GM12892 (cell line): ENCODE measurements at regions not wholly inside any gene's neighbourhood (a gene's known extent, or its start where the extent isn't known, plus 50 kb on each side); places are given as distances from the start of the nearest gene placed in this dataset.

Experiments
- DNase-seq: peaks from one replicate; pipeline ENCODE4 v3.0.0; 2011; ENCODE audit not compliant: insufficient read length
- FAIRE-seq: peaks from 2 replicates; lab custom pipeline; 2011; peaks lifted over from hg19 to GRCh38; lab: Jason Lieb, UNC
- POLR2A ChIP-seq: IDR thresholded peaks from 2 replicates; pipeline ENCODE4 v1.6.1; 2011; ENCODE audit warnings: low read depth, low read length, control low read depth
- POLR2AphosphoS5 ChIP-seq: IDR thresholded peaks from 2 replicates; pipeline ENCODE4 v1.6.1; 2011; ENCODE audit warnings: low read depth, low read length, control low read depth
- TAF1 ChIP-seq: IDR thresholded peaks from 2 replicates; pipeline ENCODE4 v1.6.1; 2011; ENCODE audit warnings: low read depth, mild to moderate bottlenecking, control low read depth, low read length, borderline replicate concordance

GRCh38 chr2:82282111-82282882 lies 1977.7 kb upstream of the LRRTM1 start:
- DNase-seq = no peak
- no peak for FAIRE-seq

GRCh38 chr2:82279367-82279766 lies 1974.8 kb upstream of the LRRTM1 start:
- TF ChIP-seq POLR2A (no peak), TAF1 (no peak), POLR2AphosphoS5 (no peak)
- DNase-seq = no peak
- FAIRE-seq = no peak

More at GRCh38 chr2:82282111-82282882, 1977.7 kb upstream of the LRRTM1 start:
- no peak for TF ChIP-seq POLR2A
- TF ChIP-seq POLR2AphosphoS5 = no peak
- no peak for TF ChIP-seq TAF1

- TF ChIP-seq TAF1 (no peak), POLR2AphosphoS5 (no peak)
- FAIRE-seq (no peak), DNase-seq (no peak)
These were observed 1973.9 kb upstream of the LRRTM1 start for GRCh38 chr2:82278416-82278815.

- FAIRE-seq (no peak), DNase-seq (no peak)
- TF ChIP-seq POLR2AphosphoS5 (no peak), TAF1 (no peak), POLR2A (no peak)
These were observed 1971.0 kb upstream of the LRRTM1 start for GRCh38 chr2:82275599-82275998.

- FAIRE-seq (no peak), DNase-seq (no peak)
- TF ChIP-seq POLR2A = no peak
- TF ChIP-seq POLR2AphosphoS5 = no peak
- no peak for TF ChIP-seq TAF1
These were observed 1963.9 kb upstream of the LRRTM1 start for GRCh38 chr2:82268446-82268845.

- FAIRE-seq (no peak), DNase-seq (no peak)
- TF ChIP-seq POLR2AphosphoS5 = no peak
- no peak for TF ChIP-seq TAF1
- no peak for TF ChIP-seq POLR2A
These were observed 1956.0 kb upstream of the LRRTM1 start for GRCh38 chr2:82260521-82260920.

- FAIRE-seq = no peak
- TF ChIP-seq TAF1 = no peak
- no peak for TF ChIP-seq POLR2A
- no peak for TF ChIP-seq POLR2AphosphoS5
- no peak for DNase-seq
These were observed 1955.0 kb upstream of the LRRTM1 start for GRCh38 chr2:82259551-82259950.

GRCh38 chr2:82257796-82258555 lies 1953.4 kb upstream of the LRRTM1 start:
- no peak for TF ChIP-seq POLR2AphosphoS5
- no peak for TF ChIP-seq POLR2A
- no peak for TF ChIP-seq TAF1
- DNase-seq (no peak), FAIRE-seq (no peak)

- TF ChIP-seq TAF1 = no peak
- TF ChIP-seq POLR2A = no peak
- TF ChIP-seq POLR2AphosphoS5 = no peak
- DNase-seq (no peak), FAIRE-seq (no peak)
These were observed 1952.6 kb upstream of the LRRTM1 start for GRCh38 chr2:82256983-82257632.

GRCh38 chr2:82256288-82256687 lies 1951.7 kb upstream of the LRRTM1 start:
- FAIRE-seq (no peak), DNase-seq (no peak)
- no peak for TF ChIP-seq POLR2A

GRCh38 chr2:82254728-82255127 lies 1950.2 kb upstream of the LRRTM1 start:
- FAIRE-seq = no peak

More at GRCh38 chr2:82254728-82255127, 1950.2 kb upstream of the LRRTM1 start:
- no peak for DNase-seq
- TF ChIP-seq TAF1 = no peak
- TF ChIP-seq POLR2AphosphoS5 = no peak
- TF ChIP-seq POLR2A = no peak
